SK-N-SH treated with all-trans-retinoic acid at 6 μM for 48 hours (cell line): ENCODE measurements at regions not wholly inside any gene's neighbourhood (a gene's known extent, or its start where the extent isn't known, plus 50 kb on each side); places are given as distances from the start of the nearest gene placed in this dataset.

Source experiments
- CSRNP3 ChIP-seq: fragments of 250-450 bp; sonication (Bioruptor Pico); IDR thresholded peaks from 2 replicates; pipeline ENCODE4 v1.5.1; 2021; ENCODE audit warnings: mild to moderate bottlenecking, moderate library complexity
- ISL1 ChIP-seq: fragments of 250-450 bp; sonication (Bioruptor Pico); IDR thresholded peaks from 2 replicates; pipeline ENCODE4 v2.1.2; 2022; ENCODE audit warnings: mild to moderate bottlenecking, moderate library complexity
- PATZ1 ChIP-seq: fragments of 250-450 bp; sonication (Bioruptor Pico); IDR thresholded peaks from 2 replicates; pipeline ENCODE4 v1.8.0; 2020; ENCODE audit warnings: mild to moderate bottlenecking, moderate library complexity, borderline replicate concordance
- RARB ChIP-seq: fragments of 250-450 bp; sonication (Bioruptor Pico); IDR thresholded peaks from 2 replicates; pipeline ENCODE4 v1.8.0; 2021; ENCODE audit warnings: mild to moderate bottlenecking, moderate library complexity
- TSHZ2 ChIP-seq: fragments of 250-450 bp; sonication (Bioruptor Pico); IDR thresholded peaks from 2 replicates; pipeline ENCODE4 v1.5.0; 2020; ENCODE audit warnings: mild to moderate bottlenecking, moderate library complexity
- ZFP3 ChIP-seq: fragments of 250-450 bp; sonication (Bioruptor Pico); IDR thresholded peaks from 2 replicates; pipeline ENCODE4 v1.5.0; 2020; ENCODE audit warnings: mild to moderate bottlenecking, moderate library complexity

GRCh38 chr1:164165466-164165865, 393.5 kb upstream of the PBX1 start:
- TF ChIP-seq ISL1 (CRISPR knock-in tag) (no peak), PATZ1 (CRISPR knock-in tag) (no peak), RARB (CRISPR knock-in tag) (no peak), TSHZ2 (CRISPR knock-in tag) (no peak), ZFP3 (no peak), CSRNP3 (no peak)
